DMS53 (cell line): ENCODE measurements at regions not wholly inside any gene's neighbourhood (a gene's known extent, or its start where the extent isn't known, plus 50 kb on each side); places are given as distances from the start of the nearest gene placed in this dataset.
"Not testable (repeated sequence)": the region's sequence is repeated elsewhere in the genome, so short reads cannot be mapped to it uniquely, and the experiment has no call there.

Source experiments
- DNase-seq: peaks from one replicate; lab custom pipeline; 2025; lab: John Stamatoyannopoulos, UW

GRCh38 chr16:58828901-58829545, 94.9 kb upstream of the GOT2 start:
- no peak for DNase-seq

DNA sequence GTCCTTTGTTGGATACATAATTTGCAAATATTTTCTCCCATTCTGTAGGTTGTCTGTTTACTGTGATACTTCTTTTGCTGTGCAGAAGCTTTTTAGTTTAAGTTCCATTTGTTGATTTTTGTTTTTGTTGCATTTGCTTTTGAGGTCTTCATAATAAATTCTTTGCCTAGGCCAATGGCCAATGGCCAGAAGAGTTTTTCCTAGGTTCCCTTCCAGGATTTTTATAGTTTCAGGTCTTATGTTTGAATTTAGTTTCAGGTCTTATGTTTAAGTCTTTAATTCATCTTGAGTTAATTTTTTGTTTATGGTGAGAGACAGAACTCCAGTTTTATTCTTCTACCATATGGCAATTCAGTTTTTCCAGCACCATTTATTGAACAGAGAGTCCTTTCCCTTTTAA, 90.1 kb upstream of the GOT2 start:
- DNase-seq: no peak

- DNase-seq: no peak
Observed at GRCh38 chr16:58821886-58822285, 87.8 kb upstream of the GOT2 start.

- DNase-seq: no peak
Observed at GRCh38 chr16:58820411-58820810, 86.3 kb upstream of the GOT2 start.

DNA sequence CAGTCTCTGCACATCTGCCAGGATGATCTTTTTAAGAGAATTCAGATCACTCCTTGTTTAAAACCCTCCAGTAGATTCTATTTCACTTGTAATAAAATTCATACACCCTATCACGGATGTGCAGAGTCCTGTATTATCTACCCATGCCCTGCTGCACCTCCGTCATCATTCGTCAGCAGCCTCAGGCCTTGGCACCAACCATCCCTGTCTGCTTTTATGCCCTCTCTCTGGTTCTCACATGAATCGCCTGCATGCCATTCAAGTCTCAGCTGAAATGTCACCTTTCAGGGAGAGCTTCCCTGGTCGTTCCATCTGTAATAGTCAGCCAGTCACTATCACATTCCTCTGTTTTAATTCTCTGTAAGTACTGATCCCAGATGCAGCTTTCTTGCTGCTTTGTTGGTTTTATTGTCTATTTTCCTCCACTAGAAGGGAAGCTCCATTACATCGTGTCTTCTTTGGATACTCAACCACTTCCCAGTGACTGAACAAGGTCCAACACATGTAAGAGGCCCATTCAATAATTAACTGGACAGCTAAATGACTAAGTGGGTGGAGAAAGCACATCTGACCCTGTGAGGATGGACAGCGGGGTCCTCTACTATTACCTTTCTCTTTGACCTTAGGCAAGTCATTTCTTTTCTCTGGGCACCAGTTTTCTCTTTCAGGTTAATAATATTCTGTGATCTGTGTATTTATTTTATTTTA, 81.2 kb upstream of the GOT2 start:
- no peak for DNase-seq

- DNase-seq: peak; percentile 61
Observed at GRCh38 chr16:58814348-58814801, 80.3 kb upstream of the GOT2 start.

DNA sequence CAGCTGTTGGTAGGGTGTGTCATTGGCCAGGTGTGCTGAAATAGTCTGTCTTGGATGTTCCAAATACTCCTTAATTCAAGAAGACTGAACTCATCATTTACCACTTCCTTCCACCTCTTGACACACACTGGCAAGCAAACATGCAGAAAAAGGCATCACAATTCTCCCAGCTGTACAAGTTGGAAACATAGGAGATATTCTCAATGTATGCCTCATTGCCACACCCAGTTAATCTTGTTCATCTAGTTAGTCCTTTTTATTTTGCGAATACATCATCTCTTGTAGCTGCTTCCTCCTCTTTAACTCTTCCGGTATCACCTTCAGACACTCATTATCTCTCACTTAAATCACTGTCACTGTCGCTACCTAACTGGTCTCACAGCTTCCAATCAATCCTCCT, 75.1 kb upstream of the GOT2 start:
- no peak for DNase-seq

GRCh38 chr16:58807276-58807675, 73.2 kb upstream of the GOT2 start:
- DNase-seq: no peak

DNA sequence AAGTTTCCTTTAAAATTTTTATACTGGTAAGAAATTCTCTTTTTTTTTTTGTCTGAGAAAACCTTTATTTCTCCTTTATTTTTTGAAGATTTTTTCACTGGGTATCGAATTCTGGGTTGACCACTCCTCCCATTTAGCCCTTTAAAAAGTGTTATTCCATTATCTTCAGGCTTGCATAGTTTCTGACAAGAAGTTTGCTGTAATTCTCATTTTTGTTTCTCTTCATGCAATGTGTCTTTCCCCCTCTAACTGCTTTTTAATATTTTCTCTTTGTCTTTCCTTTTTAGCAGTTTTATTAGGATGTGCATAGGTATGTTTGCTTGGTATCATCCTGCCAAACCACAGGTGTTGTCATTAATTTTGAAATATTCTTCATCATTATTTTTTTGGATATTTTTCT, 67.7 kb upstream of the GOT2 start:
- no peak for DNase-seq

- DNase-seq: no peak
Observed at GRCh38 chr16:58797137-58797801, 63.2 kb upstream of the GOT2 start.

DNA sequence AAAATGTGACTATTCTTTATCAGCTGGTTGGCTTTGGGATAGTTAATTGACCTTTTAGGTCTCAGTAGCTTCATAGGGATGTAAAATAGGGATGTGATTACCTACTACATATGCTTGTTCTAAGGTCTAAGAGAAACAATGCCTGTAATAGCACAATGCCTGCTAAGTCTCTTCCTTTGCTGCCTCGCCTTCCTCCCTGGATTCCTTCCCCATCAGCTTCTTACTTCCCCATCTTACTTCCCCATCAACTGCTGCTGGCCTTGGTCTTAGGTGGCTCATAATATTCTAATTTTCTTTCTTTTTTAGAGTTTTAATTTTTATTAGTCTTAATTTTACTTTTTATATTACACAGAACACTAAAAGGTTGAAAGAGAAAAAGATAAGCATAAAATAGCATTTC, 59.2 kb upstream of the GOT2 start:
- no peak for DNase-seq

DNA sequence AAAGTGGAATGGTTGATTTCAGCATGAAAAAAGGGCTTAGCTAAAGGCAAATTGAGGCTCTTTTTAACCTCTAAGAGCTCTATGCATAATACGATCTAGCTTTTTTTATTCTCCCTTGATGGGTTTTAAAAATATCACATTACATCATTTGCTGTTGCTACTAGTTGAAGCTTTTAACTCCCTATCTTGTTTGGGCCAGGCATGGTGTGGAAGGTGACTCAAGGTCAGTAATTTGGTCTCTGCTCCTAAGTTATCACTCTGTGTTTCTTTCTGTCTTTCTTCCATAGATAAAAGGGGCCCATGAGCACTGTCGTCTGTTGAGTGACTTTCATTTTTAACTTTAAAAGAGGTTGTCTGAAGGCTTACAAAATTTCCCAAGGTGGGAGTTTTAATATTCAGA, 58.1 kb upstream of the GOT2 start:
- DNase-seq: no peak

DNA sequence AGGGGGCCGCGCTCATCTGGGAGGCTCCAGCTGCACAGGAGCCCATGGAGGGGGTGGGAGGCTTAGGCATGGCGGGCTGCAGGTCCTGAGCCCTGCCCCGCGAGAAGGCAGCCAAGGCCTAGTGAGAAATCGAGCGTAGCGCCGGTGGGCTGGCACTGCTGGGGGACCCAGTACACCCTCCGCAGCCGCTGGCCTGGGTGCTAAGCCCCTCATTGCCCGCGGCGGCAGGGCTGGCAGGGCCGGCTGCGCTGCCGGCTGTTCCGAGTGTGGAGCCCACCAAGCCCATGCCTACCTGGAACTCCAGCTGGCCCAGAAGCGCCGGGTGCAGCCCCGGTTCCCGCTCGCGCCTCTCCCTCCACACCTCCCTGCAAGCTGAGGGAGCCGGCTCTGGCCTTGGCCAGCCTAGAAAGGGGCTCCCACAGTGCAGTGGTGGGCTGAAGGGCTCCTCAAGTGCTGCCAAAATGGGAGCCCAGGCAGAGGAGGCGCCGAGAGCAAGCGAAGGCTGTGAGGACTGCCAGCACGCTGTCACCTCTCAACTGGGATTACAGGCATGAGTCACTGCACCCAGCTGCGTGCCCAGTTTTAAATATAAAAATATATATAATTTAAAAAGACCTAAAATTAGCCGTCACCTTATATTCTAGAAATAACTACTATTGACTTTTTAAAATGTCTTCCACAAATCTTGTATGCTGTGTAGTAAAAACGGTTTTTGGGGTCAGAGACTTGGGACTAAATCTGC, 56.9 kb upstream of the GOT2 start:
- not testable (repeated sequence) for DNase-seq

GRCh38 chr16:58789351-58789750, 55.2 kb upstream of the GOT2 start:
- DNase-seq: no peak
